ENCODE measurements at regions not wholly inside any gene's neighbourhood (a gene's known extent, or its start where the extent isn't known, plus 50 kb on each side); places are given as distances from the start of the nearest gene placed in this dataset.

DNA sequence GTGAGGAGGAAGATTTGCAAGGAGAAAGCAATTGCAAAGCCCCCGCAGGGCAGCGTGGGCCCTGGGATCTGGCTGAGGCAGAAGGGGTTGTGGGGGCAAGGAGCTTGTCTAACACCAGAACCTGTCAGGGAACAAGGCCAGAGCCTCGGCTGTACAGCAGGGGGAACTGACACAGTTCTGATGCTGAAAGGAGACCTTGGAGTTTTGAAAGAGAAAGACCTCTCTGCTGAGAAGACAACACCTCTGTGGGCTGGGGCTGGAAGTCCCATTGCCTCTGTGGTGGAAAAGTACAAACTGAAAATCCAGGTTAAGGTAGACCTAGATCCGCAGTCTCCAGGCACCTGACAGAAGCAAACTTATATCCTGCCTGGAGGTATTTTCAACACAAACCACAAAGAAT is 86.9 kb upstream of the CST7 start (continued):
- TF ChIP-seq, protein P1, sequence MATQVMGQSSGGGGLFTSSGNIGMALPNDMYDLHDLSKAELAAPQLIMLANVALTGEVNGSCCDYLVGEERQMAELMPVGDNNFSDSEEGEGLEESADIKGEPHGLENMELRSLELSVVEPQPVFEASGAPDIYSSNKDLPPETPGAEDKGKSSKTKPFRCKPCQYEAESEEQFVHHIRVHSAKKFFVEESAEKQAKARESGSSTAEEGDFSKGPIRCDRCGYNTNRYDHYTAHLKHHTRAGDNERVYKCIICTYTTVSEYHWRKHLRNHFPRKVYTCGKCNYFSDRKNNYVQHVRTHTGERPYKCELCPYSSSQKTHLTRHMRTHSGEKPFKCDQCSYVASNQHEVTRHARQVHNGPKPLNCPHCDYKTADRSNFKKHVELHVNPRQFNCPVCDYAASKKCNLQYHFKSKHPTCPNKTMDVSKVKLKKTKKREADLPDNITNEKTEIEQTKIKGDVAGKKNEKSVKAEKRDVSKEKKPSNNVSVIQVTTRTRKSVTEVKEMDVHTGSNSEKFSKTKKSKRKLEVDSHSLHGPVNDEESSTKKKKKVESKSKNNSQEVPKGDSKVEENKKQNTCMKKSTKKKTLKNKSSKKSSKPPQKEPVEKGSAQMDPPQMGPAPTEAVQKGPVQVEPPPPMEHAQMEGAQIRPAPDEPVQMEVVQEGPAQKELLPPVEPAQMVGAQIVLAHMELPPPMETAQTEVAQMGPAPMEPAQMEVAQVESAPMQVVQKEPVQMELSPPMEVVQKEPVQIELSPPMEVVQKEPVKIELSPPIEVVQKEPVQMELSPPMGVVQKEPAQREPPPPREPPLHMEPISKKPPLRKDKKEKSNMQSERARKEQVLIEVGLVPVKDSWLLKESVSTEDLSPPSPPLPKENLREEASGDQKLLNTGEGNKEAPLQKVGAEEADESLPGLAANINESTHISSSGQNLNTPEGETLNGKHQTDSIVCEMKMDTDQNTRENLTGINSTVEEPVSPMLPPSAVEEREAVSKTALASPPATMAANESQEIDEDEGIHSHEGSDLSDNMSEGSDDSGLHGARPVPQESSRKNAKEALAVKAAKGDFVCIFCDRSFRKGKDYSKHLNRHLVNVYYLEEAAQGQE (tag by site-specific recombination; IDR thresholded peaks at IDR 0.05) = no peak
- TF ChIP-seq, protein P2, sequence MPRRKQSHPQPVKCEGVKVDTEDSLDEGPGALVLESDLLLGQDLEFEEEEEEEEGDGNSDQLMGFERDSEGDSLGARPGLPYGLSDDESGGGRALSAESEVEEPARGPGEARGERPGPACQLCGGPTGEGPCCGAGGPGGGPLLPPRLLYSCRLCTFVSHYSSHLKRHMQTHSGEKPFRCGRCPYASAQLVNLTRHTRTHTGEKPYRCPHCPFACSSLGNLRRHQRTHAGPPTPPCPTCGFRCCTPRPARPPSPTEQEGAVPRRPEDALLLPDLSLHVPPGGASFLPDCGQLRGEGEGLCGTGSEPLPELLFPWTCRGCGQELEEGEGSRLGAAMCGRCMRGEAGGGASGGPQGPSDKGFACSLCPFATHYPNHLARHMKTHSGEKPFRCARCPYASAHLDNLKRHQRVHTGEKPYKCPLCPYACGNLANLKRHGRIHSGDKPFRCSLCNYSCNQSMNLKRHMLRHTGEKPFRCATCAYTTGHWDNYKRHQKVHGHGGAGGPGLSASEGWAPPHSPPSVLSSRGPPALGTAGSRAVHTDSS (tag by site-specific recombination; IDR thresholded peaks at IDR 0.05) = no peak

DNA sequence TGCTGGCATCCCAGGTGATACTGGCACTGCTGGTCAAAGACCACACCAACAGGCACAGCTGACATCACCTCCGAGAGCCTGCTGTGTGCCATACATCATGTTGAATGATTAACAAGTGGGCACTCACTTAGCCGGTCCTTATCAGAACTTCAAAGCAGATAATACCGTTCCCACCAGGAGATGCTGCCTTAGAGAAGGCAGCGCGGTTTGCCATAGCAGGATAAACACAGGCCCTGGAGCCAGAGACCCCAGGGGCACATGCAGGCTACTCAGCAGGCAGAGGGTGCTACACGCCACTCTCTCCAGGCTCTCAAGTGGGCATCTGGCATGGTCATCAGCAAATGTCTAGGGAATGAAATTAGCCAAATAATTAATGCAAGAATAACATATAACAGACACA is 86.5 kb upstream of the CST7 start:
- POLR2A ChIA-PET = no interaction called here
- Histone ChIP-seq H3K9me3 (ENCODE audit: control insufficient read depth, insufficient read depth, low read depth, low read length) (no peaks in the 10 kb centered on the region), H3K27ac (ENCODE audit: extremely low read depth, low read depth, low read length) (no peak overlapping the region), H3K36me3 (ENCODE audit: control insufficient read depth in 2 of 2, insufficient read depth in 1 of 2, low read length in 2 of 2) (no peaks in the 10 kb centered on the region), H3K4me1 (ENCODE audit: control insufficient read depth, insufficient read depth, low read length) (no peaks in the 10 kb centered on the region), H3K4me3 (ENCODE audit: low read depth, low read length) (no peak overlapping the region)
- CTCF ChIA-PET = no interaction called here
- no peak for TF ChIP-seq ZNF530 (tag by site-specific recombination; IDR thresholded peaks at IDR 0.05; ENCODE audit: low read depth)
- no peak for TF ChIP-seq ZNF274 (IDR thresholded peaks at IDR 0.05; ENCODE audit: low read length)
- TF ChIP-seq ZNF274 (tag by site-specific recombination; IDR thresholded peaks at IDR 0.05; ENCODE audit: borderline replicate concordance) = no peak
- TF ChIP-seq KLF16 (tag by site-specific recombination; IDR thresholded peaks at IDR 0.05) = no peak
- TF ChIP-seq ZIC2 (tag by site-specific recombination; IDR thresholded peaks at IDR 0.05) = peak; percentile 91

DNA sequence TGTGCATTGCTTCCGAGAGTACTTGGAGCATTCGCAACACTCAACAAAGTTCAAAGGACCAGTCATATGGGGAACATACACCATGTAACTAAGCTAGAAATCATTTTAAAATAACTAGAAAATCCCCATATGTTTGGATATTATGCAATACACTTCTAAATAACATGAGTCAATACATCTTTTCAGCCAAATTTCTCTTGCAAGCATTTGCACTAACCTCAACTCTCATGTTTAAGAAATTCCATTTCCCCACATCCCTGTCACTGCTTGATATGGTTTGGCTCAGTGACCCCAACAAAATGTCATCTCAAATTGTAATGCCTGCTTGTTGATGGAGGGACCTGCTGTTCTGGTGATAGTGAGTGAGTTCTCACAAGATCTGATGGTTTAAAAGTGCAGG is 85.7 kb upstream of the CST7 start:
- Histone ChIP-seq H3K36me3 (ENCODE audit: control insufficient read depth in 2 of 2, insufficient read depth in 1 of 2, low read length in 2 of 2) (no peaks in the 10 kb centered on the region), H3K9me3 (ENCODE audit: control insufficient read depth, insufficient read depth, low read depth, low read length) (no peaks in the 10 kb centered on the region), H3K4me3 (ENCODE audit: low read depth, low read length) (no peak overlapping the region), H3K4me1 (ENCODE audit: control insufficient read depth, insufficient read depth, low read length) (no peaks in the 10 kb centered on the region), H3K27ac (ENCODE audit: extremely low read depth, low read depth, low read length) (no peak overlapping the region)
- ChIA-PET POLR2A (no interaction called here), CTCF (no interaction called here)
- TF ChIP-seq ZNF404 (tag by site-specific recombination; IDR thresholded peaks at IDR 0.05) (no peak), ZNF391 (tag by site-specific recombination; IDR thresholded peaks at IDR 0.05; ENCODE audit: borderline replicate concordance, low read depth) (no peak), GLI4 (tag by site-specific recombination; IDR thresholded peaks at IDR 0.05) (no peak), TRIM28 (IDR thresholded peaks at IDR 0.05; ENCODE audit: borderline replicate concordance, low read length) (no peak), HOXA7 (CRISPR knock-in tag; IDR thresholded peaks at IDR 0.05; ENCODE audit: borderline replicate concordance) (no peak), GFI1B (tag by site-specific recombination; IDR thresholded peaks at IDR 0.05) (no peak), ZNF2 (tag by site-specific recombination; IDR thresholded peaks at IDR 0.05) (no peak), HOXC10 (CRISPR knock-in tag; IDR thresholded peaks at IDR 0.05) (no peak)
- TF ChIP-seq, protein P3, sequence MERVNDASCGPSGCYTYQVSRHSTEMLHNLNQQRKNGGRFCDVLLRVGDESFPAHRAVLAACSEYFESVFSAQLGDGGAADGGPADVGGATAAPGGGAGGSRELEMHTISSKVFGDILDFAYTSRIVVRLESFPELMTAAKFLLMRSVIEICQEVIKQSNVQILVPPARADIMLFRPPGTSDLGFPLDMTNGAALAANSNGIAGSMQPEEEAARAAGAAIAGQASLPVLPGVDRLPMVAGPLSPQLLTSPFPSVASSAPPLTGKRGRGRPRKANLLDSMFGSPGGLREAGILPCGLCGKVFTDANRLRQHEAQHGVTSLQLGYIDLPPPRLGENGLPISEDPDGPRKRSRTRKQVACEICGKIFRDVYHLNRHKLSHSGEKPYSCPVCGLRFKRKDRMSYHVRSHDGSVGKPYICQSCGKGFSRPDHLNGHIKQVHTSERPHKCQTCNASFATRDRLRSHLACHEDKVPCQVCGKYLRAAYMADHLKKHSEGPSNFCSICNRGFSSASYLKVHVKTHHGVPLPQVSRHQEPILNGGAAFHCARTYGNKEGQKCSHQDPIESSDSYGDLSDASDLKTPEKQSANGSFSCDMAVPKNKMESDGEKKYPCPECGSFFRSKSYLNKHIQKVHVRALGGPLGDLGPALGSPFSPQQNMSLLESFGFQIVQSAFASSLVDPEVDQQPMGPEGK (tag by site-specific recombination; IDR thresholded peaks at IDR 0.05) = no peak
- TF ChIP-seq, protein P4, sequence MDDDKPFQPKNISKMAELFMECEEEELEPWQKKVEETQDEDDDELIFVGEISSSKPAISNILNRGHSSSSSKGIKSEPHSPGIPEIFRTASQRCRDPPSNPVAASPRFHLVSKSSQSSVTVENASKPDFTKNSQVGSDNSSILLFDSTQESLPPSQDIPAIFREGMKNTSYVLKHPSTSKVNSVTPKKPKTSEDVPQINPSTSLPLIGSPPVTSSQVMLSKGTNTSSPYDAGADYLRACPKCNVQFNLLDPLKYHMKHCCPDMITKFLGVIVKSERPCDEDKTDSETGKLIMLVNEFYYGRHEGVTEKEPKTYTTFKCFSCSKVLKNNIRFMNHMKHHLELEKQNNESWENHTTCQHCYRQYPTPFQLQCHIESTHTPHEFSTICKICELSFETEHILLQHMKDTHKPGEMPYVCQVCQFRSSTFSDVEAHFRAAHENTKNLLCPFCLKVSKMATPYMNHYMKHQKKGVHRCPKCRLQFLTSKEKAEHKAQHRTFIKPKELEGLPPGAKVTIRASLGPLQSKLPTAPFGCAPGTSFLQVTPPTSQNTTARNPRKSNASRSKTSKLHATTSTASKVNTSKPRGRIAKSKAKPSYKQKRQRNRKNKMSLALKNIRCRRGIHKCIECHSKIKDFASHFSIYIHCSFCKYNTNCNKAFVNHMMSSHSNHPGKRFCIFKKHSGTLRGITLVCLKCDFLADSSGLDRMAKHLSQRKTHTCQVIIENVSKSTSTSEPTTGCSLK (tag by site-specific recombination; IDR thresholded peaks at IDR 0.05) = no peak
- TF ChIP-seq, protein P5, sequence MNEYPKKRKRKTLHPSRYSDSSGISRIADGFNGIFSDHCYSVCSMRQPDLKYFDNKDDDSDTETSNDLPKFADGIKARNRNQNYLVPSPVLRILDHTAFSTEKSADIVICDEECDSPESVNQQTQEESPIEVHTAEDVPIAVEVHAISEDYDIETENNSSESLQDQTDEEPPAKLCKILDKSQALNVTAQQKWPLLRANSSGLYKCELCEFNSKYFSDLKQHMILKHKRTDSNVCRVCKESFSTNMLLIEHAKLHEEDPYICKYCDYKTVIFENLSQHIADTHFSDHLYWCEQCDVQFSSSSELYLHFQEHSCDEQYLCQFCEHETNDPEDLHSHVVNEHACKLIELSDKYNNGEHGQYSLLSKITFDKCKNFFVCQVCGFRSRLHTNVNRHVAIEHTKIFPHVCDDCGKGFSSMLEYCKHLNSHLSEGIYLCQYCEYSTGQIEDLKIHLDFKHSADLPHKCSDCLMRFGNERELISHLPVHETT (tag by site-specific recombination; IDR thresholded peaks at IDR 0.05) = no peak
- TF ChIP-seq, protein P6, sequence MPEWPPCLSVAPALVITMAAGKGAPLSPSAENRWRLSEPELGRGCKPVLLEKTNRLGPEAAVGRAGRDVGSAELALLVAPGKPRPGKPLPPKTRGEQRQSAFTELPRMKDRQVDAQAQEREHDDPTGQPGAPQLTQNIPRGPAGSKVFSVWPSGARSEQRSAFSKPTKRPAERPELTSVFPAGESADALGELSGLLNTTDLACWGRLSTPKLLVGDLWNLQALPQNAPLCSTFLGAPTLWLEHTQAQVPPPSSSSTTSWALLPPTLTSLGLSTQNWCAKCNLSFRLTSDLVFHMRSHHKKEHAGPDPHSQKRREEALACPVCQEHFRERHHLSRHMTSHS (tag by site-specific recombination; IDR thresholded peaks at IDR 0.05) = no peak
- TF ChIP-seq, protein P7, sequence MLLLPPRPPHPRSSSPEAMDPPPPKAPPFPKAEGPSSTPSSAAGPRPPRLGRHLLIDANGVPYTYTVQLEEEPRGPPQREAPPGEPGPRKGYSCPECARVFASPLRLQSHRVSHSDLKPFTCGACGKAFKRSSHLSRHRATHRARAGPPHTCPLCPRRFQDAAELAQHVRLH (tag by site-specific recombination; IDR thresholded peaks at IDR 0.05) = no peak
